HG03520 (cell line): ENCODE measurements at regions not wholly inside any gene's neighbourhood (a gene's known extent, or its start where the extent isn't known, plus 50 kb on each side); places are given as distances from the start of the nearest gene placed in this dataset.
"Not testable (repeated sequence)": the region's sequence is repeated elsewhere in the genome, so short reads cannot be mapped to it uniquely, and the experiment has no call there.

Experiments used
- ATAC-seq: cut with Tn5 transposase; IDR thresholded peaks from one replicate; pipeline ENCODE4 v1.9.1; 2021; ENCODE audit warnings: mild to moderate bottlenecking, moderate library complexity; ENCODE audit not compliant: unreplicated experiment

DNA sequence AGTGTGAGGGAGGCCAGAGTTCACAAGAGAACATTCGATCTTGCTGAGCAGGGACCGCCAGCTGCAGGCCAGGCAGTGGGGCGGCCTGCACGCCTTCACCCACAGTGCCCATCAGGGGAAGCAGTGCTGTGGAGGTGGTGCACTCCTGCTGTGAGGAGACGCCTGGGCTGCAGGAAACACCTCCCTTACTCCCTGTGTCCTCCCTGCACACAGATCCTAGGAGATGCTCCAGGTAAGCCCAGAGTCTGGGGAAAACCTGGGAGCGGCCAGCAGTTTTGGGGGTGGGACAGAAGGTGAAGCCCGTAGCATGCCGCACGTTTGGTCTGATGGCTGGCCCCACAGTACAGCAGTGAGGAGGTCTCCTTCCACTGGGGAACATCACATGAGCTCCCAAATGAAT lies 180.8 kb upstream of the RAB6C start:
- no peak for ATAC-seq

GRCh38 chr2:129799036-129799958 lies 180.2 kb upstream of the RAB6C start:
- ATAC-seq = no peak

DNA sequence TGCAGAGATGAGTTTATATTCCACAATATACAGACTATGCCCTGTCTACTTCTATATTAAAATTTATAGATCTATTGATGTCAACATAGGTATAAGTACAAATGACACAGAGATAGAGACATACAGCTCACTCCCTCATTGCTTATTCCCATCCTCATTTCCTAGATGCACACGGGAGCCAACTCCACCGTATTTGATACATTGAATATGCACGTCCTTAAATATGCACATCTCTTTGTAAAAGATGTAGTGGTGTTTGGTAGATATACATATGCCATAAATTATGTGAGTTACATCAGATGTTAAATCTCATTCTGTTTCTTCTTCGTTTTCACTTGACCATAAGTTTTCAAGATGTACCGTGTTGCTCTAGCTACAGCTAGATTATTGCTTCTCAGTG lies 179.2 kb upstream of the RAB6C start:
- no peak for ATAC-seq

- no peak for ATAC-seq
Observed at GRCh38 chr2:129800686-129801085, 178.8 kb upstream of the RAB6C start.

DNA sequence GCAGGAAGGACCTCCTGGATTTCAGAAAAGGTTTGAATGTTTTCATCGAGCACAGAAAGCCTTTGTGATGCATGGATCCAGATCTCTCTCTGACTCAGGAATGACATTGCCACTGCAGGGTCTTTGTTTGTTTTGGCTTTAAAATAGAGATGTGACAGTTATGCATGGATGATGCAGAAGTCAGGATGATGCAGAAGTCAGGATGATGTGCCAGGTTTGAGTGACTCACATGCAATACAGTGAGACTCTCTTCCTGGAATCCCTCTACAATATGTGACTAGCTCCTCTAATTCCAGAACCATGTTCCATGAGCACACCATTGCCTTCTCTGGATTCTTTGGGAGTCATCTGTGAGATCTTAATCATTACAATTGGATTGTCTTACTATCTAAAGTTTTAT lies 177.9 kb upstream of the RAB6C start:
- no peak for ATAC-seq

GRCh38 chr2:129802290-129802689 lies 177.2 kb upstream of the RAB6C start:
- no peak for ATAC-seq

DNA sequence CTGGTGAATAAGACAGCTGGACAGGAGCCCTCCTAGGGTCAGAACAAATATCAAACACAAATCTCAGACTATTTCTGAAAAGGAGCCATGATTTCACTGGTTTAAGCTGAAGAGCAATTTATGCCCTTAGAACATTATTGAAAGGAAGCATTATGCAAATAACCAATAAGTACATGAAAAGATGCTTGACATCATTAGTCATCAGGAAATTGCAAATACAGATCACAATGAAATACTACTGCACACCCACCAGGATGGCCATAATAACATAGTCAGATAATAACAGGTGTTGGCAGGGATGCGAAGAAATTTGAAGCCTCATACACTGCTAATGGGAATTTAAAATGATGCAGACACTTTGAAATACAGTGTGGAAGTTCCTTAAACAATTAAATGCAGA lies 176.4 kb upstream of the RAB6C start:
- ATAC-seq = no peak

DNA sequence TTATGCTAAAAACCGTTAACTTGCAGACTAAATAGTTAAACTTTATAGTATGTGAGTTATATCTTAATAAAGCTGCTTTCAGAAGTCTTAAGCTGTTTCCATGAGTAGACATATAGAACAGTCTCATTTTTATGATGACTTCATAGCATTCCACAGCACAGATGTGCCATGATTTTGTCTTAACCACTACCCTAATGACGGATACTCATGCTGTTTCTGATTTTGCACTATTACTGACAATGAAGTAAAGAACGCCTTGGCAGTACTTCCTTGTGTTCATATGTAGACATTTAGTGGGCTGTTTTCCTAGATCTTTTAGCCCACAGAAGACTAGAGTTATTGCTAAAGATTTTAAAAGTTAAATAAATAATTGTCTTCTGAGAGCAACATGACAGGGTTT lies 175.6 kb upstream of the RAB6C start:
- no peak for ATAC-seq

DNA sequence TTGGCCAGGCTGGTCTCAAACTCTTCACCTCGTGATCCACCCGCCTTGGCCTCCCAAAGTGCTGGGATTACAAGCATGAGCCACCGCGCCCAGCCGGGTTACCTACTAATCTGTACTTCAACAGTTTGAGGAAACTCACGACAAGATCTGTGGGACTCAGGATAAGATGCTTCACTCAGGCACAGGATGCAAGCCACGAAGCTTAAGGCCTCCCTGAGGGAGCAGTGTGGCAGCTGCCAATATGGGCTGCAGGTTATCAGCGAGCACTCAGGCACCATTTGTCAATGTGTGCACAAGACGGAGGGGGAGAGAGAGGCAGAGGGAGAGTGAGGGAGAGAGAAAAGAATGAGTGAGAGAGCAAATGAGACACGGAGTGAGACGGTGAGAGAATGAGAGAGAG lies 173.6 kb upstream of the RAB6C start:
- no peak for ATAC-seq

DNA sequence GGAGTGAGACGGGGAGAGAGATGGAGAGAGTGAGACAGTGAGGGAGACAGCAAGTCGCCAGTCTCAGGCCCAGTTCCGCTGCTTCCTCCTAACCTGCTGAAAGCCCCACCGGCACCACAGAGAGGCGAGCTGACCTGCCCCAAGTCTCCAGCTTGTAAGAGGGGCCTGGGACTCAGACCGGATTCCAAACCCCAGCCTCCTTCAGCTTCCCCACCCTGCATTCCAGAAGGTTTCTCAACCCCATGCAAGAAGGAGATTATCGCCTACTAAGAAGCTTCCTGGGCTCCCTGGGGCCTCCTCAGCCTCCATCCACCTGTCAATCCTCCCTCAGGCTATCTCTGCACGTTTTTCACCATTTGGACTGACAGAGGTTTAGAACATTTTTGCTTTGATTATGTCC lies 173.1 kb upstream of the RAB6C start:
- no peak for ATAC-seq

DNA sequence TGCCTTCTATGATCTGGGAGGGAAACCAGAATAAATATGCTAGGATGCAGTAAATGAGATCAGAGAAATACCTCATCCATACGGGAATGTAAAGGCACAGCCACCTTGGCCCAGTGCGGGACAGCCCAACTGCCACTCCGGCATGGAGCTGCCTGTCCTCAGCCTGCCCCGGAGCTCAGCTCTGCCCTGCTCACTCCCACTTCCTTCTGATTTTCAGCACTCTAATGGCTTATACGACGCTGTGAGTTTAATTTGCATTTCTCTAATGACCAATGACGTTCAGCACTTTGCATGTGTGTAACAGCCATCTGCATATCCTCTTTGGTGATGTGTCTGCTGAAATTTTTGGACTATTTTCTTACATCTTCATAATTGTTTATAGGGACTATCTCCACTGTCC lies 172.5 kb upstream of the RAB6C start:
- no peak for ATAC-seq

- ATAC-seq = not testable (repeated sequence)
Observed at GRCh38 chr2:129807642-129808338, 171.7 kb upstream of the RAB6C start.

- no peak for ATAC-seq
Observed at GRCh38 chr2:129810521-129810920, 168.9 kb upstream of the RAB6C start.

- ATAC-seq = no peak
Observed at GRCh38 chr2:129812071-129812470, 167.4 kb upstream of the RAB6C start.

DNA sequence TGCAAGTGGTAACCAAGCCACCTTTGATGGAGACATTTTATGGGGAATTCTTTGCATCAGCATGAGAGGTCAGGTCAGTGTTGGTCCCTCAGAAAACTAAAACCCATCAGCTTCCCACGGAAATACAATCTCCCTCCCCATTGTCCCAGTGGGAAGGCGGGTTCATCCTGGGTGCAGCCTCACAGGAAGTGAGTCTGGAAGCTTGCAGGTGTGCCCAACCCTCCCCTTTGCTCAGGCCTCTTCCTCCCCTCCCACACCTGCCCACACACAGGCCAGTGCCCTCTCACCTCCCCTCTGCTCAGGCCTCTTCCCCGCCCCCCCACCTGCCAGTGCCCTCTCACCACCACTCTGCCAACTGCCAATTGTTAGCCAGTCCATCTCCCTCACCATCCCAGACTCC lies 166.8 kb upstream of the RAB6C start:
- no peak for ATAC-seq

DNA sequence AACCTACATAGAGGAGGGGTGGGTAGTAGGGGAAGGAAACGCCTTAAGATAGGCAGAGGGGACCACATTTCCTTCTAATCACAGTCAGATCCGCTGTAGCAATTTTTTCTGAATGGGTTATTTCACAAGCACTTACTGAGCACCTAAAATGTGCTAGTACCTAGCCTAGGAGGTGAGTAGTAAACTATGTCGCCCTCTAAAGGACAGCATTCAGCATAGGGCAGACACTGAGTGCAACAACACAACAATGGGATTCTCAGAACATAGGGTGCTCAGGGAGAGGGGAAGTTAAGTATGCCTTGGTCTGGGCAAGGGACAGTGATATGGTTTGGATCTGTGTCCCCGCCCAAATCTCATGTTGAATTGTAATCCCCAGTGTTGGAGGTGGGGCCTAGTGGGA lies 166.1 kb upstream of the RAB6C start:
- no peak for ATAC-seq

DNA sequence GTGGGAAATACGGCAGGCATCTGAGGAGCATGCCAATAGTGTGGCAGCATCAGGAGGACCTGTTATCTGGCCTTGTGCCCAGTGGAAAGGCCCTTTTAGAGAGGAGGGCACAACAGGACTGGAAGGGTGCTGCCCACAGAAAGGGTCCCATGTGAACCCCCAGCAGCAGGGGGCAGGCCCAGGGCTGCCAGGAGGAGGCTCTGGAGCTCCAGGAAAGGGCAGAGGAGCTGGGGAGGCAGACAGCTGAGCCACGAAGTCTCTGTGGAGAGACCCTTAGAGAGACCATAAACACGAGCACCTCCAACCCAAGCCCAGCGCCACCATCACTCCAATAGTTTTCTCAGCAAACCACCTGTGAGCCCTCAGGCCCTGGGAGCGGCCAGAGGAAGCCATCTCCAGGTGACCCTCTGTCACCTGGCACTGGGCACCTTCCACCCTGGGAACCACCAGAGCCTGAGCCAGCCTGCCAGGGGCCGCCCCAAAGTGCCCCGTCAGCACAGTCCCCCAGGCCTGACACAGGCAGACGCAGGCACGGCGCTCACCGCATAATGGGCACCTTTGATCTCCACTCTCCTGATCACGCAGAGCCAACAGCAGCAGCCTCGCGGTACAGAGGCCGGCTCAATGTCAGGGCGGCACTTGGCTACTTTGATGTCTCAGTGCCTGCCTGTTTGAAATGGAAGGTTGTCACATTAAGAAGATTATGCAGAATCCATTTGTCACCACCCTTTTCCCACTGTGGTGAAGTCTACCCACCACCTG lies 162.5 kb upstream of the RAB6C start:
- ATAC-seq = no peak

GRCh38 chr2:129819855-129820254 lies 159.6 kb upstream of the RAB6C start:
- ATAC-seq = no peak

GRCh38 chr2:129820908-129821307 lies 158.6 kb upstream of the RAB6C start:
- no peak for ATAC-seq

DNA sequence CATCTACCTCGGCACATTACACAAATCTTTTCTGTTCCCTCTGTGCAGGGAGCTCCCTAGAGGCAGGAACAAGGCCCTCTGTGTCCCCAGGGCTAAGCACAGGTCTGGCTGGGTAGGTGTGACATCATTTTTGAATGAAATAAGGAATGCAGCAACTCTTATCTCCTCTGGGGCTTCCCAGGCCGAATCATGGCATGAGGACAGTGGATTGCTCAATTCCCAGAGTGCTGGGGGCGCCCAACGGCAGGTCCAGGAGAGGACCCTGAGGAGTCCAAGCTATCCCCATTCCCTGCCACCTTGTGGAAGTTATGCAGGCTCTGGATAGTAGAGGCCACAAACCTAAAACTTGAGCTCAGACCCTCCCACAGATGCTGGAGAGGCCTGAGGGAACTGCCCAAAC lies 158.0 kb upstream of the RAB6C start:
- ATAC-seq = no peak

DNA sequence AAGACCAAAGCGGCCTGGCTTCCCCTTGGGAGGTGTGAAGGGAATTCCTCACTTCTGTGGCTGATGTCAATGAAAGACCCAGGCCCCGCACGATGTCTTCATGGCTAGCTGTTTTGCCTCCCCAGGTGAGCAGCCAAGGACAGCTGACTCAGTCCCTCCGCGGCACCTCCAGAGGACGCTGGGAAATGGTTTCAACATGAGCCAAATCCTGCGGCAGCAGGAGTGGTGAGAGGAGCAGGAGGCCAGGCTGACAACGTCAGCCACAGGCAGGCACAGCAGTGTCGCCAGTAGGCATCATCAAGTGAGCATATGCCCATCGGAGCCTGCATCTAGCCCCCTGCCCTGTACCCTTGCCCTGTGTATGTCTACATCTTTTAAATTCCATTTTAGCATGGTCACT lies 156.4 kb upstream of the RAB6C start:
- no peak for ATAC-seq
